Astrocyte of the hippocampus (primary cell): ENCODE measurements at regions not wholly inside any gene's neighbourhood (a gene's known extent, or its start where the extent isn't known, plus 50 kb on each side); places are given as distances from the start of the nearest gene placed in this dataset.

Source experiments
- DNase-seq: peaks from one replicate; pipeline ENCODE4 v3.0.0; 2011; ENCODE audit warnings: low read depth, low spot score

- DNase-seq = no peak
Observed at GRCh38 chr5:116361979-116362577, 212.5 kb downstream of the SEMA6A start.

- DNase-seq = peak; percentile 61
Observed at GRCh38 chr5:116361171-116361967, 213.3 kb downstream of the SEMA6A start.

GRCh38 chr5:116360008-116360853, 214.4 kb downstream of the SEMA6A start:
- peak; percentile 56 for DNase-seq

- DNase-seq = no peak
Observed at GRCh38 chr5:116359592-116359991, 215.0 kb downstream of the SEMA6A start.

- DNase-seq = no peak
Observed at GRCh38 chr5:116358911-116359418, 215.7 kb downstream of the SEMA6A start.

GRCh38 chr5:116358015-116358523, 216.6 kb downstream of the SEMA6A start:
- DNase-seq = no peak

GRCh38 chr5:116355819-116356601, 218.6 kb downstream of the SEMA6A start:
- DNase-seq = no peak

GRCh38 chr5:116354699-116355098, 219.9 kb downstream of the SEMA6A start:
- no peak for DNase-seq

- no peak for DNase-seq
Observed at GRCh38 chr5:116347657-116348056, 227.0 kb downstream of the SEMA6A start.

- DNase-seq = no peak
Observed at GRCh38 chr5:116343961-116344360, 230.7 kb downstream of the SEMA6A start.
